H1 (cell line): ENCODE measurements at regions not wholly inside any gene's neighbourhood (a gene's known extent, or its start where the extent isn't known, plus 50 kb on each side); places are given as distances from the start of the nearest gene placed in this dataset.

Experiments used
- CTCF ChIA-PET: fragments of 300-600 bp; sonication (Branson Sonifier 250); formaldehyde crosslinking; loops from one replicate; lab custom pipeline; 2021; ENCODE audit not compliant: partially characterized antibody; lab: Charles Lee
- POLR2A ChIA-PET: fragments of 300-600 bp; sonication (Branson Sonifier 250); formaldehyde crosslinking; loops from one replicate; lab custom pipeline; 2021; ENCODE audit warnings: inconsistent platforms; ENCODE audit not compliant: partially characterized antibody; lab: Charles Lee
- DNase-seq, 2 experiments: peaks; one replicate each; pipeline versions ENCODE4 v3.0.0 to v3.0.0-alpha.2; 2010 to 2022; ENCODE audit warnings: low spot score in 2 of 2, low read depth in 1 of 2, mixed read lengths in 1 of 2
- FAIRE-seq: peaks from 2 replicates; lab custom pipeline; 2011; peaks lifted over from hg19 to GRCh38; lab: Jason Lieb, UNC
- H2AFZ ChIP-seq: 2 replicates; pipeline ENCODE4 v1.8.1; 2012; ENCODE audit warnings: low read length, inconsistent platforms
- H2AK5ac ChIP-seq: 2 replicates; pipeline ENCODE4 v1.6.1; 2013; ENCODE audit warnings: low read depth, low read length
- H2BK120ac ChIP-seq: replicated peaks from 2 replicates; pipeline ENCODE3; 2013; ENCODE audit warnings: low read depth, low read length, inconsistent platforms
- H2BK12ac ChIP-seq: 2 replicates; pipeline ENCODE4 v1.6.1; 2013; ENCODE audit warnings: low read depth, low read length
- H2BK15ac ChIP-seq: 2 replicates; pipeline ENCODE4 v1.6.1; 2013; ENCODE audit warnings: low read length
- H2BK20ac ChIP-seq: 2 replicates; pipeline ENCODE4 v1.6.1; 2013; ENCODE audit warnings: low read length
- H2BK5ac ChIP-seq: 2 replicates; pipeline ENCODE4 v1.6.1; 2013; ENCODE audit warnings: low read depth, low read length
- H3K14ac ChIP-seq: 2 replicates; pipeline ENCODE4 v1.6.1; 2013; ENCODE audit warnings: inconsistent platforms; ENCODE audit not compliant: insufficient read length
- H3K18ac ChIP-seq: 2 replicates; pipeline ENCODE4 v1.6.1; 2013; ENCODE audit warnings: low read length; ENCODE audit errors: extremely low read depth
- H3K23ac ChIP-seq: 2 replicates; pipeline ENCODE4 v1.6.1; 2013; ENCODE audit warnings: inconsistent platforms; ENCODE audit not compliant: insufficient read length
- H3K23me2 ChIP-seq: 2 replicates; pipeline ENCODE4 v1.6.1; 2013; ENCODE audit warnings: low read depth, low read length
- H3K27ac ChIP-seq: 2 replicates; pipeline ENCODE4 v1.6.1; 2011; ENCODE audit warnings: low read depth, low read length, inconsistent platforms
- H3K27me3 ChIP-seq, 4 experiments: replicated peaks in 1 of 4; 1 replicate in 1 of 4; 2 replicates in 3 of 4; pipeline versions ENCODE4 v1.6.1 to v1.8.1; 2011 to 2013; ENCODE audit warnings: low read length in 3 of 4, mild to moderate bottlenecking in 3 of 4, inconsistent platforms in 2 of 4, mixed read lengths in 2 of 4, moderate library complexity in 1 of 4; ENCODE audit not compliant: control insufficient read depth in 3 of 4, insufficient read depth in 3 of 4; ENCODE audit errors: extremely low read depth in 1 of 4
- H3K36me3 ChIP-seq, 4 experiments: 2 replicates each; pipeline versions ENCODE4 v1.6.1 to v1.8.1; 2011 to 2013; ENCODE audit warnings: mild to moderate bottlenecking in 4 of 4, low read length in 3 of 4, moderate library complexity in 2 of 4, control low read depth in 1 of 4, inconsistent platforms in 1 of 4; ENCODE audit not compliant: insufficient read depth in 4 of 4, control insufficient read depth in 2 of 4
- H3K4ac ChIP-seq: replicated peaks from 2 replicates; pipeline ENCODE3; 2013; ENCODE audit warnings: low read length, low read depth, mixed read lengths, inconsistent platforms; ENCODE audit not compliant: insufficient read length
- H3K4me1 ChIP-seq, 4 experiments: replicated peaks in 1 of 4; 1 replicate in 1 of 4; 2 replicates in 3 of 4; pipeline versions ENCODE4 v1.6.1 to v1.8.1; 2011 to 2013; ENCODE audit warnings: low read length in 3 of 4, inconsistent platforms in 2 of 4, mixed read lengths in 1 of 4; ENCODE audit not compliant: insufficient read depth in 4 of 4, control insufficient read depth in 3 of 4
- H3K4me2 ChIP-seq, 2 experiments: 2 replicates each; pipeline versions ENCODE4 v1.6.1 to v1.8.1; 2011 to 2013; ENCODE audit warnings: low read depth in 2 of 2, low read length in 2 of 2, control low read depth in 1 of 2, inconsistent platforms in 1 of 2, mild to moderate bottlenecking in 1 of 2; ENCODE audit not compliant: insufficient read depth in 1 of 2
- H3K4me3 ChIP-seq, 4 experiments: fragments of 200-600, 300-600 bp in 1 of 4; sonication (generic), shearing (Covaris generic), sonication (Bioruptor Twin) in 1 of 4; 2 replicates each; pipeline versions ENCODE4 v1.5.1 to v1.8.1; 2011 to 2016; ENCODE audit warnings: low read length in 4 of 4, low read depth in 3 of 4, control low read depth in 2 of 4, inconsistent platforms in 2 of 4, mild to moderate bottlenecking in 2 of 4, mixed read lengths in 1 of 4, moderate library complexity in 1 of 4; ENCODE audit not compliant: insufficient read depth in 2 of 4; ENCODE audit errors: extremely low read depth in 1 of 4
- H3K56ac ChIP-seq: replicated peaks from 2 replicates; pipeline ENCODE3; 2013; ENCODE audit warnings: low read depth, mild to moderate bottlenecking, mixed read lengths, low read length, inconsistent platforms; ENCODE audit not compliant: insufficient read length
- H3K79me1 ChIP-seq: 2 replicates; pipeline ENCODE4 v1.6.1; 2013; ENCODE audit warnings: low read depth, low read length, control low read depth
- H3K79me2 ChIP-seq, 2 experiments: 2 replicates each; pipeline versions ENCODE4 v1.6.1 to v1.8.1; 2012 to 2013; ENCODE audit warnings: low read length in 2 of 2, mild to moderate bottlenecking in 2 of 2, inconsistent platforms in 1 of 2; ENCODE audit not compliant: insufficient read depth in 2 of 2, control insufficient read depth in 1 of 2
- H3K9ac ChIP-seq, 4 experiments: replicated peaks in 1 of 4; 1 replicate in 1 of 4; 2 replicates in 3 of 4; pipeline versions ENCODE4 v1.6.1 to v1.8.1; 2011 to 2013; ENCODE audit warnings: low read depth in 3 of 4, low read length in 3 of 4, control low read depth in 2 of 4, mild to moderate bottlenecking in 2 of 4, moderate library complexity in 2 of 4, inconsistent platforms in 1 of 4; ENCODE audit errors: extremely low read depth in 1 of 4
- H3K9me3 ChIP-seq, 2 experiments: 2 replicates each; pipeline versions ENCODE4 v1.6.1 to v1.8.1; 2012 to 2013; ENCODE audit warnings: mild to moderate bottlenecking in 2 of 2, moderate library complexity in 2 of 2, control low read depth in 1 of 2, inconsistent platforms in 1 of 2, low read depth in 1 of 2, low read length in 1 of 2, mixed read lengths in 1 of 2; ENCODE audit not compliant: insufficient read depth in 2 of 2
- H4K20me1 ChIP-seq, 2 experiments: replicated peaks in 1 of 2; 2 replicates each; pipeline versions ENCODE3 to v1.8.1; 2011 to 2013; ENCODE audit warnings: inconsistent platforms in 2 of 2, low read length in 2 of 2, mild to moderate bottlenecking in 1 of 2; ENCODE audit not compliant: insufficient read depth in 2 of 2, control insufficient read depth in 1 of 2
- H4K5ac ChIP-seq: 2 replicates; pipeline ENCODE4 v1.6.1; 2013; ENCODE audit warnings: low read length, low read depth, mixed read lengths, inconsistent platforms; ENCODE audit not compliant: insufficient read length
- H4K8ac ChIP-seq: 2 replicates; pipeline ENCODE4 v1.8.0; 2013; ENCODE audit warnings: mild to moderate bottlenecking, moderate library complexity, low read length, inconsistent platforms; ENCODE audit not compliant: insufficient read depth; ENCODE audit errors: extremely low read depth
- H4K91ac ChIP-seq: replicated peaks from 2 replicates; pipeline ENCODE3; 2013; ENCODE audit warnings: low read length, mixed read lengths, inconsistent platforms; ENCODE audit not compliant: insufficient read length
- BACH1 ChIP-seq: IDR thresholded peaks from 2 replicates; pipeline ENCODE4 v1.6.1; 2012; ENCODE audit warnings: low read length, improper control_type of control experiment
- WGBS, 2 experiments: shearing (Covaris generic) in 1 of 2; methylation state at CpG; one replicate each; pipeline versions ENCODE4 v1.1.6 to v1.1.7; 2013 to 2015; ENCODE audit warnings: low lambda C conversion rate in 2 of 2, mixed read lengths in 2 of 2, inconsistent platforms in 1 of 2, low coverage in 1 of 2, missing lambda C conversion rate in 1 of 2; ENCODE audit not compliant: insufficient replicate concordance in 2 of 2, insufficient coverage in 1 of 2, insufficient read length in 1 of 2; ENCODE audit errors: extremely low coverage in 1 of 2, missing lambda C conversion rate in 1 of 2; 5-methylcytosine and 5-hydroxymethylcytosine counted together

- Histone ChIP-seq H2BK15ac (no peak overlapping the region), H3K23ac (no peak overlapping the region), H3K9ac (no peak overlapping the region), H3K27ac (no peak overlapping the region), H4K8ac (no peak overlapping the region), H2BK5ac (no peak overlapping the region), H3K14ac (no peak overlapping the region), H3K4me2 (no peak overlapping the region), H3K18ac (no peak overlapping the region), H4K5ac (no peak overlapping the region), H3K79me1 (no peaks in the 10 kb centered on the region), H2BK12ac (no peak overlapping the region), H2AFZ (no peak overlapping the region), H3K27me3 (no peaks in the 10 kb centered on the region), H4K20me1 (no peaks in the 10 kb centered on the region), H2AK5ac (no peak overlapping the region), H3K9me3 (no peaks in the 10 kb centered on the region), H2BK120ac (no peak overlapping the region), H4K91ac (no peak overlapping the region), H2BK20ac (no peak overlapping the region), H3K79me2 (no peaks in the 10 kb centered on the region), H3K4me3 (no peak overlapping the region), H3K23me2 (no peaks in the 10 kb centered on the region), H3K4ac (no peak overlapping the region), H3K4me1 (peaks cover 0 to 2% (median 0%) of the 10 kb centered on the region in 4 experiments; a peak in 2 of 7 replicates), H3K36me3 (no peaks in the 10 kb centered on the region), H3K56ac (no peak overlapping the region)
- ChIA-PET CTCF (interaction anchor here (0.6 to 1.7 kb wide), 3 partner anchors 47 to 117 kb away, joined by 3 to 5 read pairs (median 3); no protein-coding TSS in a partner anchor), POLR2A (interaction anchor here (0.8 kb wide), 1 partner anchor 23 kb away, joined by 3 read pairs; no protein-coding TSS in a partner anchor)
- FAIRE-seq (no peak), DNase-seq (no peak)
- TF ChIP-seq BACH1 = no peak
- 94% methylated on average over 2 of the region's 2 CpGs; no CpG with 5 or more reads in 1 of the 2 experiments for WGBS, 2 experiments
Measured at GRCh38 chr10:120105001-120105400, 212.5 kb downstream of the SEC23IP start.
